ENCODE measurements at regions not wholly inside any gene's neighbourhood (a gene's known extent, or its start where the extent isn't known, plus 50 kb on each side); places are given as distances from the start of the nearest gene placed in this dataset.

DNA sequence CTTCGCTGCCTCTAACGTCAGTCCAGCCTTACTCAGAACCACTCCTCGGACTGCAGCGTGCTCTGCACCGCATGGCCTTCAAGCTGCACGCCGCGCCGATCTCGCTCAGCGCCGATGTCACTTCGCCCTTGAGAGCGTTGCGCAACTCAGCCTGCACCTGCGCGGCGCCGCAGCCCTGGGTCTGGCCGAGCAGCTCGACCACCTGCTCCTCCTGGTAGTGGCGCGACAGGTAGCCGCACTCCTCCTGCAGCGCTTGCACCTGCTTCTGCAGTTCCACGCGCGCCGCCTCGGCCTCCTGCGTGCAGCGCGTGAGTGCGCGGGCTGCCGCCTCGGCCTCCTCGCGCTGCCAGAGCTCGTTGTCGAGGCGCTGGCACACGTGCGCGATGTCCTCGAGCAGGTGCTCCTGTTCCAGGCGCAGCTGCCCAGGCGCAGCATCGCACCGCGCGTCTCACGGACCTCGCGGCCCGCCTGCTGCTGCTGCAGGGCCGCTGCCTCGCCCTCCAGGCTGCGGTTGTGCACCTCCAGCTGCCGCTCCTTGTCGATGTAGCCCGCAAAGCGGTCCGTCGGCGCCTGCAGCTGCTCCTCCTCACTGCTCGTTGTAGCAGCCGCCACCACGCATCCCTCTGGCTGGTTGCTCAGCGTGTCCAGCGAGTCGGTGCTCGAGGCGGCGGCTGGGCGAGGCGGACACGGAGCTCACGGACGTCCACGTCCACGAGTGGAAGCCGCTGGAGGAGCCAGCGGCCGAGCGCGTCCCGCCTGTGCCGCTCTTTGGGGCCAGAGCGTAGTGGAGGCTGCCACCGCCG lies 380.6 kb upstream of the CHD6 start:
- ChIA-PET SMC1A (ENCODE audit: uncharacterized antibody, unreplicated experiment) (no interaction called here), RAD21 (ENCODE audit: unreplicated experiment) (no interaction called here), POLR2A (no interaction called here), CTCF (no interaction called here)
- in situ Hi-C loops (cut with MboI): no loop called here
- no peaks in the 10 kb centered on the region for H3K27me3 ChIP-seq (replicated peaks in 1 of 2; ENCODE audit: control insufficient read depth in 2 of 2, insufficient read depth in 2 of 2, low read length in 1 of 2)
- no TSS peak for BruUV-seq (replicated peaks)
- DNase-seq (ENCODE audit: low read depth, low spot score) (no peak), ATAC-seq (no peak), FAIRE-seq (no peak)
- no peak overlapping the region for H3K27ac ChIP-seq (ENCODE audit: control insufficient read depth, insufficient read depth)
- intact Hi-C loops (cut with micrococcal nuclease; ENCODE audit: unreplicated experiment): no loop called here
- no peak for TF ChIP-seq CHD1 (IDR thresholded peaks at IDR 0.05; ENCODE audit: low read depth, low read length)
- no peak for TF ChIP-seq PML (IDR thresholded peaks at IDR 0.05; ENCODE audit: low read length)
- TF ChIP-seq BMI1 (IDR thresholded peaks at IDR 0.05; ENCODE audit: borderline replicate concordance): no peak
- TF ChIP-seq CHD4 (IDR thresholded peaks at IDR 0.05): no peak
- TF ChIP-seq NBN (IDR thresholded peaks at IDR 0.05): no peak
- no peak for TF ChIP-seq NFYB (IDR thresholded peaks at IDR 0.05; ENCODE audit: insufficient read depth, low read depth, low read length)
- TF ChIP-seq HDAC2 (IDR thresholded peaks at IDR 0.05): no peak
- TF ChIP-seq SMAD5 (IDR thresholded peaks at IDR 0.05; ENCODE audit: low read depth): no peak
- TF ChIP-seq MEF2B (IDR thresholded peaks at IDR 0.05; ENCODE audit: partially characterized antibody, poor library complexity, severe bottlenecking): no peak
- TF ChIP-seq ATF7 (IDR thresholded peaks at IDR 0.05; ENCODE audit: low read depth): no peak
- no peak for TF ChIP-seq NR2C1 (IDR thresholded peaks at IDR 0.05)
- TF ChIP-seq BCL11A (IDR thresholded peaks at IDR 0.05; ENCODE audit: low read depth, low read length): no peak
- TF ChIP-seq SIX5 (IDR thresholded peaks at IDR 0.05; ENCODE audit: low read depth, low read length, severe bottlenecking): no peak
- TF ChIP-seq, protein P1, sequence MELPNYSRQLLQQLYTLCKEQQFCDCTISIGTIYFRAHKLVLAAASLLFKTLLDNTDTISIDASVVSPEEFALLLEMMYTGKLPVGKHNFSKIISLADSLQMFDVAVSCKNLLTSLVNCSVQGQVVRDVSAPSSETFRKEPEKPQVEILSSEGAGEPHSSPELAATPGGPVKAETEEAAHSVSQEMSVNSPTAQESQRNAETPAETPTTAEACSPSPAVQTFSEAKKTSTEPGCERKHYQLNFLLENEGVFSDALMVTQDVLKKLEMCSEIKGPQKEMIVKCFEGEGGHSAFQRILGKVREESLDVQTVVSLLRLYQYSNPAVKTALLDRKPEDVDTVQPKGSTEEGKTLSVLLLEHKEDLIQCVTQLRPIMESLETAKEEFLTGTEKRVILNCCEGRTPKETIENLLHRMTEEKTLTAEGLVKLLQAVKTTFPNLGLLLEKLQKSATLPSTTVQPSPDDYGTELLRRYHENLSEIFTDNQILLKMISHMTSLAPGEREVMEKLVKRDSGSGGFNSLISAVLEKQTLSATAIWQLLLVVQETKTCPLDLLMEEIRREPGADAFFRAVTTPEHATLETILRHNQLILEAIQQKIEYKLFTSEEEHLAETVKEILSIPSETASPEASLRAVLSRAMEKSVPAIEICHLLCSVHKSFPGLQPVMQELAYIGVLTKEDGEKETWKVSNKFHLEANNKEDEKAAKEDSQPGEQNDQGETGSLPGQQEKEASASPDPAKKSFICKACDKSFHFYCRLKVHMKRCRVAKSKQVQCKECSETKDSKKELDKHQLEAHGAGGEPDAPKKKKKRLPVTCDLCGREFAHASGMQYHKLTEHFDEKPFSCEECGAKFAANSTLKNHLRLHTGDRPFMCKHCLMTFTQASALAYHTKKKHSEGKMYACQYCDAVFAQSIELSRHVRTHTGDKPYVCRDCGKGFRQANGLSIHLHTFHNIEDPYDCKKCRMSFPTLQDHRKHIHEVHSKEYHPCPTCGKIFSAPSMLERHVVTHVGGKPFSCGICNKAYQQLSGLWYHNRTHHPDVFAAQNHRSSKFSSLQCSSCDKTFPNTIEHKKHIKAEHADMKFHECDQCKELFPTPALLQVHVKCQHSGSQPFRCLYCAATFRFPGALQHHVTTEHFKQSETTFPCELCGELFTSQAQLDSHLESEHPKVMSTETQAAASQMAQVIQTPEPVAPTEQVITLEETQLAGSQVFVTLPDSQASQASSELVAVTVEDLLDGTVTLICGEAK (IDR thresholded peaks at IDR 0.05; ENCODE audit: borderline replicate concordance): no peak
- no peak for TF ChIP-seq FOS (IDR thresholded peaks at IDR 0.05; ENCODE audit: borderline replicate concordance, extremely low read depth, insufficient read length)
- no peak for TF ChIP-seq TAF1 (IDR thresholded peaks at IDR 0.05; ENCODE audit: borderline replicate concordance, low read depth, low read length)
- TF ChIP-seq SMAD1 (IDR thresholded peaks at IDR 0.05; ENCODE audit: low read depth, partially characterized antibody): no peak
- no peak for TF ChIP-seq HDAC6 (IDR thresholded peaks at IDR 0.05; ENCODE audit: unreplicated experiment)
- TF ChIP-seq, protein P2, sequence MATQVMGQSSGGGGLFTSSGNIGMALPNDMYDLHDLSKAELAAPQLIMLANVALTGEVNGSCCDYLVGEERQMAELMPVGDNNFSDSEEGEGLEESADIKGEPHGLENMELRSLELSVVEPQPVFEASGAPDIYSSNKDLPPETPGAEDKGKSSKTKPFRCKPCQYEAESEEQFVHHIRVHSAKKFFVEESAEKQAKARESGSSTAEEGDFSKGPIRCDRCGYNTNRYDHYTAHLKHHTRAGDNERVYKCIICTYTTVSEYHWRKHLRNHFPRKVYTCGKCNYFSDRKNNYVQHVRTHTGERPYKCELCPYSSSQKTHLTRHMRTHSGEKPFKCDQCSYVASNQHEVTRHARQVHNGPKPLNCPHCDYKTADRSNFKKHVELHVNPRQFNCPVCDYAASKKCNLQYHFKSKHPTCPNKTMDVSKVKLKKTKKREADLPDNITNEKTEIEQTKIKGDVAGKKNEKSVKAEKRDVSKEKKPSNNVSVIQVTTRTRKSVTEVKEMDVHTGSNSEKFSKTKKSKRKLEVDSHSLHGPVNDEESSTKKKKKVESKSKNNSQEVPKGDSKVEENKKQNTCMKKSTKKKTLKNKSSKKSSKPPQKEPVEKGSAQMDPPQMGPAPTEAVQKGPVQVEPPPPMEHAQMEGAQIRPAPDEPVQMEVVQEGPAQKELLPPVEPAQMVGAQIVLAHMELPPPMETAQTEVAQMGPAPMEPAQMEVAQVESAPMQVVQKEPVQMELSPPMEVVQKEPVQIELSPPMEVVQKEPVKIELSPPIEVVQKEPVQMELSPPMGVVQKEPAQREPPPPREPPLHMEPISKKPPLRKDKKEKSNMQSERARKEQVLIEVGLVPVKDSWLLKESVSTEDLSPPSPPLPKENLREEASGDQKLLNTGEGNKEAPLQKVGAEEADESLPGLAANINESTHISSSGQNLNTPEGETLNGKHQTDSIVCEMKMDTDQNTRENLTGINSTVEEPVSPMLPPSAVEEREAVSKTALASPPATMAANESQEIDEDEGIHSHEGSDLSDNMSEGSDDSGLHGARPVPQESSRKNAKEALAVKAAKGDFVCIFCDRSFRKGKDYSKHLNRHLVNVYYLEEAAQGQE (IDR thresholded peaks at IDR 0.05; ENCODE audit: low read depth, low read length): no peak
- no peak overlapping the region for H2AFZ ChIP-seq (ENCODE audit: control insufficient read depth, low read depth, low read length)
- no peaks in the 10 kb centered on the region for H3K4me1 ChIP-seq (ENCODE audit: control insufficient read depth, insufficient read depth, low read length)
- no peak overlapping the region for H3K4me3 ChIP-seq
- no peaks in the 10 kb centered on the region for H3K79me2 ChIP-seq (ENCODE audit: control insufficient read depth, insufficient read depth, low read length)
- no peaks in the 10 kb centered on the region for H3K36me3 ChIP-seq (ENCODE audit: control insufficient read depth in 2 of 2, insufficient read depth in 2 of 2, low read length in 1 of 2)
- H4K20me1 ChIP-seq (ENCODE audit: control insufficient read depth, insufficient read depth): no peaks in the 10 kb centered on the region
- 89% methylated on average over 77 of the region's 92 CpGs for WGBS (ENCODE audit: insufficient coverage, insufficient replicate concordance, low lambda C conversion rate, missing lambda C conversion rate)
- H3K9me3 ChIP-seq (replicated peaks; ENCODE audit: control insufficient read depth, insufficient read depth, low read length): no peaks in the 10 kb centered on the region
- H3K9ac ChIP-seq (ENCODE audit: control insufficient read depth, insufficient read depth, low read length): no peak overlapping the region
- no peak overlapping the region for H3K4me2 ChIP-seq (ENCODE audit: control insufficient read depth, insufficient read depth)
